Skeletal muscle tissue (tissue), 3 donors: ENCODE measurements at regions not wholly inside any gene's neighbourhood (a gene's known extent, or its start where the extent isn't known, plus 50 kb on each side); places are given as distances from the start of the nearest gene placed in this dataset.

ENCODE experiments used
- H3K27ac ChIP-seq: one replicate; pipeline ENCODE4 v1.7.0; 2013; ENCODE audit warnings: mild to moderate bottlenecking, low read depth, low read length, inconsistent platforms
- H3K27me3 ChIP-seq, 3 donors: one replicate each; pipeline ENCODE4 v1.7.0; 2013; ENCODE audit warnings: low read length in 3 of 3; ENCODE audit not compliant: control insufficient read depth in 3 of 3, insufficient read depth in 3 of 3
- H3K36me3 ChIP-seq, 3 donors: one replicate each; pipeline ENCODE4 v1.7.0; 2013; ENCODE audit warnings: low read length in 3 of 3; ENCODE audit not compliant: control insufficient read depth in 3 of 3, insufficient read depth in 3 of 3
- H3K4me1 ChIP-seq, 3 donors: one replicate each; pipeline ENCODE4 v1.7.0; 2013; ENCODE audit warnings: low read length in 3 of 3, mild to moderate bottlenecking in 3 of 3; ENCODE audit not compliant: control insufficient read depth in 3 of 3, insufficient read depth in 3 of 3
- H3K4me3 ChIP-seq, 3 donors: one replicate each; pipeline ENCODE4 v1.7.0; 2013; ENCODE audit warnings: low read length in 3 of 3
- H3K9ac ChIP-seq, 3 donors: one replicate each; pipeline ENCODE4 v1.7.0; 2013; ENCODE audit warnings: low read length in 3 of 3, mild to moderate bottlenecking in 3 of 3, moderate library complexity in 2 of 3, low read depth in 1 of 3
- H3K9me3 ChIP-seq, 3 donors: one replicate each; pipeline ENCODE4 v1.7.0; 2013; ENCODE audit warnings: low read length in 3 of 3; ENCODE audit not compliant: control insufficient read depth in 3 of 3
- donor health status: Osteomylitis.

DNA sequence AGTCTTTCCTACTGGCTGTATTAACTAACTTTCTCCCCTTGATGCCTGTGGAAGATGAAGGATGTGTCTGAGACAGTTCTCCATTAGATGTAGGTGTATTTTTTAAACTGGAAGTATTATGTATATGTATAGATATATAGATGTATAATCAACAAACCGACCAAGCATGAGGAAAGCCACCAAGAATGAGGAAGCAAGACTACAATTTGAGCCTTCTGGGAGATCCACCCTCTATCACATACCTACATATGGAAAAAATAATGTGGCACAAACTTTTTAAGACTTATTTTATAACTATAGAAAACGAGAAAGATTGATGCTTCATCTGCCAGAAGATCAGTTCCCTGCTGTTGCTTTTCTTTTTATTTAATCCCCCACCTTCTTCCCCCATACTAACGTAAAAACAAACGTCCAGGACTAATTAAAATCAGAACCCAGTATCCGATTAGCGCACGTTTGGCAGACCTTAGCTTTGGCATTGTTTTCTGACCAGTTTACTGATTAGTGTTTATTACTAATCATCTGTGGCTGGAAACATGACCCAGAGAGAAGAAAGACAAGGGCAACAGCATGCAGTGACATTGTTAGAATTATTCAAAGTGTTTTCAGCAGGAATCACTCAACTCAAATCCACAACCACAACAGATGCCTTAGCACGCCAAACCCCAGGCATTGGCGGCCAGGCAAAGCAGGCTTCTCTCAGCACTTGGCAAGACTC, 490.2 kb downstream of the EBF1 start:
- Histone ChIP-seq H3K27ac (no peak overlapping the region), H3K36me3 (no peaks in the 10 kb centered on the region), H3K9me3 (no peaks in the 10 kb centered on the region), H3K4me1 (no peaks in the 10 kb centered on the region), H3K27me3 (no peaks in the 10 kb centered on the region), H3K9ac (no peak overlapping the region), H3K4me3 (no peak overlapping the region)

DNA sequence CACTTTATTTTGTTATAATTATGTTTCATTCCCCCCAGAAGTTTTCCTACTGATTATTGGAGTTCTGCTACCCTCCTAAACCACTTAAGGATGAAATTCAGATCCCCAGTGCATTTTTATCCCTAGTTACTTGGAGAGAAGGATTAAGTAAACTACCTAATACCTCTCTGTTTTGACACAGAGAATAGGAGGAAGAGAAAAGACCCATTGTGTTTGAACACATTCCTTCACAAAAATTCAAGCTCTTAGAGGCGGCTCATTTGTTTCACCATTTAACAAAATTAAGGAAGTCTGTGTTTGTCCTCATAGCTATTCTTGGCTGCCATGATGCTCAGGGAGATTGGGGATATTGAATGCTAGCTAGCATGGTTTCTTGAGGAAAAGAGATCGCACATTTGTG, 492.6 kb downstream of the EBF1 start:
- H3K27me3 ChIP-seq, result no peaks in the 10 kb centered on the region
- H3K4me3 ChIP-seq, result no peak overlapping the region
- no peak overlapping the region for H3K27ac ChIP-seq
- no peak overlapping the region for H3K9ac ChIP-seq
- H3K36me3 ChIP-seq, result no peaks in the 10 kb centered on the region
- H3K4me1 ChIP-seq, result no peaks in the 10 kb centered on the region
- no peaks in the 10 kb centered on the region for H3K9me3 ChIP-seq

DNA sequence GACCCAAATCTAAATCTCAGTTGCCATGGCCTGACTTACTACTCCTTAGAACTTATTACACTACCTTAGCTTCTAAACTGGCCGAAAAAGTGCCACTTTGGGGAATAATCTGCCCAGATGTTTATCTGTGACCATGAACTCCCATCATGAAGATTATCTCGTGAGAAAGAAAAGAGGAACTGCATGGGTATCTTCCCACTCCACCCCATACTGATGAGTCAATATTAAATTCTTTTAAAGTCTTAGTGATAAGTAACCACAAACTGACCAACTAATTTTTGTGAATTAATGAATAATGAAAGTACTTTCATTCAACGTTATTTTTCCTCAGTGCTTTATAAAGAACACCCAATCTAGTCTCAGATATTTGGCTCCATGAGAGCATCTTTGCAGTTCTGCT, 493.5 kb downstream of the EBF1 start:
- Histone ChIP-seq H3K4me3 (no peak overlapping the region), H3K27ac (no peak overlapping the region), H3K9ac (no peak overlapping the region), H3K4me1 (no peaks in the 10 kb centered on the region), H3K9me3 (no peaks in the 10 kb centered on the region), H3K36me3 (no peaks in the 10 kb centered on the region), H3K27me3 (no peaks in the 10 kb centered on the region)

DNA sequence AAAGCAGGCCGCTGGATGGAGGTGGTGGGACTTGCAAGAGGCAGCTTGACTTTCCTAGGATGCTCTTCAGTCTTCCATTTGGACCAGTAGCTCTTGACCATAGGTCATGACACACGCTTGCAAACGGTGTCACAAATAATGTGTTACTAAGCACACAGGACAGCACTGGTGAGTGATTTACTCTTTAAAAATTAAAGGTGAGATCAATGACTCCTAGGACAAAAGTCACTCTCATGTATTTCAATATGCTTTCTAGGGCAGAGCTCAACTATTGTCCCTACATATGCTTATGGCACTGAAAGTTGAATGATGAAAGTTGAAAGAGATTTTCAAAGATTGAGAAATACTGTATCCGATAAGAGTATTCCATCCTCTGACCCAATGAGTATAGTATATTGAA, 496.7 kb downstream of the EBF1 start:
- no peak overlapping the region for H3K4me3 ChIP-seq
- H3K27me3 ChIP-seq, result no peaks in the 10 kb centered on the region
- H3K9me3 ChIP-seq, result no peaks in the 10 kb centered on the region
- no peaks in the 10 kb centered on the region for H3K36me3 ChIP-seq
- H3K4me1 ChIP-seq, result peaks cover 0 to 7% (median 0%) of the 10 kb centered on the region in 3 donors
- no peak overlapping the region for H3K9ac ChIP-seq
- no peak overlapping the region for H3K27ac ChIP-seq

DNA sequence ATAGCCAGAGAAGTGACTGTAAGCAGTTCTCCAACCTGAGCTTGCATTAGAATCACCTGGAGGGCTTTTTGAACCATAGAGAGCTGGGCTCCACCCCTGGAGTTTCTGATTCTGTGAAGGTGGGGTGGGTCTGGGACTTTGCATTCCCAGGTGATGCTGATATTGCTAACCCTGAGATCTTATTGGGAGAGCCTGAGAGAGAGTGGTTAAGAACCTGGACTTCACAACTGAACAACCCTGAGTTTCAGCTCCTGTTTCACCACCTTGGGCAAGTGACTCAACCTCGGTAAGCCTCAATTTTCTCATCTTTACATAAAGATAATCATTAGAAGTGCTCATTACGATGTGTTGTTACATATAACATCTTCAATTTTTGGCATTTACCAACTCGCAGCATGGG, 498.6 kb downstream of the EBF1 start:
- no peaks in the 10 kb centered on the region for H3K27me3 ChIP-seq
- H3K36me3 ChIP-seq, result no peaks in the 10 kb centered on the region
- H3K4me3 ChIP-seq, result no peak overlapping the region
- peaks cover 0 to 3% (median 0%) of the 10 kb centered on the region in 3 donors for H3K9me3 ChIP-seq
- no peak overlapping the region for H3K9ac ChIP-seq
- H3K4me1 ChIP-seq, result peaks cover 0 to 7% (median 0%) of the 10 kb centered on the region in 3 donors
- H3K27ac ChIP-seq, result no peak overlapping the region

DNA sequence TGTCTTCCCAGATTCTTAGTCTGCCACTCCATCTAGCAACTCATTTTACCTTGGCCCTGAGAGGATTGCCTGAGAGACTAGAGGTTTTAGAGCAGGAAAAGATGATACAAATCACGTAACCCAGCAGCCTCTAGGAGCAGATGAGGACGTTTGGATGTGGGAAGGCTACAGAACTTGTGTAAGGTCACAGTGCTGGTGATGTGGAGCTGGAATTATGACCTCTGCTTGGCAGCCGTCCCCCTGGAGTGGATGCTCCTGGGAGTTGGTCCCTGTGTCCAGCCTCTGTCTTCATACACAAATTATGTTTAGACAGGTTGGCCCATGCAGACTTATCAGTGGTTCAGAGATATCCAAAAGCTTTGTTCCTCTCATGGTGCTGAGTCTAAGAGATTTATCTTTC, 499.0 kb downstream of the EBF1 start:
- H3K36me3 ChIP-seq, result no peaks in the 10 kb centered on the region
- peaks cover 0 to 7% (median 0%) of the 10 kb centered on the region in 3 donors for H3K4me1 ChIP-seq
- H3K27ac ChIP-seq, result no peak overlapping the region
- H3K9ac ChIP-seq, result no peak overlapping the region
- no peaks in the 10 kb centered on the region for H3K27me3 ChIP-seq
- no peak overlapping the region for H3K4me3 ChIP-seq
- H3K9me3 ChIP-seq, result peaks cover 0 to 3% (median 0%) of the 10 kb centered on the region in 3 donors

DNA sequence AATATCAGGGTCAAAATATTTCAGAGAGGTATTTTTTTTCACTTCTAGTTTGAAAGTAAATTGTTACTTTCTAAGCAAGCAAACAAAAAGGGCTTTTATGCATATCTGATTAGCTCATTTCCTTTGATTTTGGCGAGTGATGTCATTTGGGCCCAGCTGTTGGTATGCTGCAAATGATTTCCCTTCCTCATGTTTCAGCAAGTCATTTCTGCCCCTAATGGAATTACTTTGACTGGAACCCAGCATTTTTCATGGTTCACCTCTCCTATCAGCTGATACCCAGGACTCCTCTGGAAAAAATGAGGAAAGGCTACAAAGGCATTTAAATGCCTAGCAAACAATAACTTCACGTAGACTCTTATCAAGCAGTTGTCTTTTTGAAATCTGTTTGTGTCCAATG, 500.6 kb downstream of the EBF1 start:
- Histone ChIP-seq H3K4me1 (peaks cover 0 to 7% (median 0%) of the 10 kb centered on the region in 3 donors), H3K4me3 (no peak overlapping the region), H3K27ac (no peak overlapping the region), H3K9me3 (peaks cover 0 to 3% (median 0%) of the 10 kb centered on the region in 3 donors), H3K27me3 (no peaks in the 10 kb centered on the region), H3K36me3 (no peaks in the 10 kb centered on the region), H3K9ac (no peak overlapping the region)

DNA sequence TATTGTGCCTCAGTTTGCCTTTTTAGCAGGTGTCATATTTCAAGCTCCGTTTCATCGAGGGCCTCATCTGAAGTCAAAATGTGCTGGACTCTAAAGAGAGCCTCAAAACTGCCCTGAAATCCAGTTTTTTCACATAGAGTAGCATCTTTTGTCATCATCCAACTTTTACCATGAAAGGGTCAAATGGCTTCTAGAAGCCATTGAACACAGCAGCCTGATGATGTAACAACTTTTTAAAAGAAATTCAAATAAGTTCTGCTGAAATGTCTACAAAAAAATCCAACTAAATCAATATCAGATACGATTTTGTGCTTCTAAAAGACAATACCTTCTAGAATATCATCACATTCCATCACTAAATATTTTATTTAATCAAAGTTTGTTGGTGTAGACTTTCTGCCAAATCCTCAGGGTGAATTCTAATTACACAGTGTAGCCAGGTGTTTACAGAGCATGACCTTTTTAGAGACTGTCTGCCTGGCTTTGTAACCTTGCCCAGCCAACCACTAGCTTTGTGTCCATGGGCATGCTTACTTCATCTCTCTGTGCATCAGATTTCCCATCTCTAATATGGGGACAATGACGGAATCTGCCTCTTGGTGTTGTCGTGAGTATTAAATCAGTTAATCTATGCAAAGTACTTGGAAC, 505.0 kb downstream of the EBF1 start:
- Histone ChIP-seq H3K4me1 (peaks cover 0 to 7% (median 2%) of the 10 kb centered on the region in 3 donors), H3K4me3 (no peak overlapping the region), H3K9me3 (peaks cover 0 to 3% (median 0%) of the 10 kb centered on the region in 3 donors), H3K36me3 (no peaks in the 10 kb centered on the region), H3K27me3 (no peaks in the 10 kb centered on the region), H3K9ac (no peak overlapping the region), H3K27ac (no peak overlapping the region)

DNA sequence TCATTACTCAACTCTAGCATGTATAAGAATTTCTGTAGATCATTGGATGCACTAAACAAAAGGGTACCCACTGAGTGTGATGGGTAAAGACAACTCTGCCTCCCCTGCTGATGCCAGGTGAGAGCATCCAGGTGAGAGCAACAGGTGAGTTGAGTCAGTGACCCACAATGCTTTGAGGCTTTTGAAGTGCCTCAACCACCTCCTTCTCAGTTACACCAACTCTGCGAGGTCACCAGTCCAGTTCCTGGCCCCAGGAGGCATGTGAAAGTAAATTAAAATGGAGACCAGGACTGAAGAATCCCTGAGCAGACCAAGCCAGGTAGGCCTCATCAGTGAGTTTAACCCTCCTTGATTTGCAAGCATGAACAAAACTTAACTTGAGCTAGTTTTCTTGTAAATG, 505.8 kb downstream of the EBF1 start:
- Histone ChIP-seq H3K27ac (no peak overlapping the region), H3K9ac (no peak overlapping the region), H3K4me3 (no peak overlapping the region), H3K9me3 (peaks cover 0 to 3% (median 0%) of the 10 kb centered on the region in 3 donors), H3K27me3 (no peaks in the 10 kb centered on the region), H3K4me1 (peaks cover 0 to 2% (median 2%) of the 10 kb centered on the region in 3 donors), H3K36me3 (no peaks in the 10 kb centered on the region)

DNA sequence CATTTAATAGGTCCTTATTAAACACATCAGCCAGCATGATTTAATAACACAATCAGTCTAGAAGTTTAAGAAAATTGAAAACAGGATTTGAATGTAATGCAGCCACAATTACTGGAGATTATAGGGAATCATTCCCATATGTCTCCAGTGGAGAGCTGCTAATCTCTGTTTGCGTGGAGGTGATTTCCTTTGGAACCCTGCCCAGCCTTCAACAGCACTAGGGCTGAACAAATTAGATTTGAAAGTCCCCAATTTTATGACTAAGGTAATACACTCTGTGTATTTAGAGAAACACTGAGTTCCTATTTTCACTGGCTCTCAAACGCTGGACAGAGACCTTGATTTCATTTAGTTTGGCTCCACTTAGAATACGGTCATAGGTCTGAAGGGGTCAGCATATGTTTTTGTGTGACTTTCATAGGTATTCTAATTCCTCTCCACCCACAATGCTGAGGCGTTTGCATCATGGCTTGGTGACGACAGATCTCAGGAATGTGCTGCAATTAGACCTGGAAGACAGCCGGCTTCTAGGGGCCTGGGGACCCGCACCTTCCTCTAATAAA, 508.3 kb downstream of the EBF1 start:
- no peak overlapping the region for H3K4me3 ChIP-seq
- no peak overlapping the region for H3K9ac ChIP-seq
- H3K36me3 ChIP-seq, result no peaks in the 10 kb centered on the region
- peaks cover 0 to 2% (median 0%) of the 10 kb centered on the region in 3 donors for H3K4me1 ChIP-seq
- H3K9me3 ChIP-seq, result no peaks in the 10 kb centered on the region
- no peaks in the 10 kb centered on the region for H3K27me3 ChIP-seq
- no peak overlapping the region for H3K27ac ChIP-seq
